Retina (tissue), 1 donor: ENCODE measurements at regions not wholly inside any gene's neighbourhood (a gene's known extent, or its start where the extent isn't known, plus 50 kb on each side); places are given as distances from the start of the nearest gene placed in this dataset.

ENCODE experiments used
- DNase-seq: peaks from one replicate; pipeline ENCODE4 v3.0.0-alpha.2; 2016

GRCh38 chr18:55119434-55119833, 160.2 kb upstream of the CCDC68 start:
- no peak for DNase-seq

DNA sequence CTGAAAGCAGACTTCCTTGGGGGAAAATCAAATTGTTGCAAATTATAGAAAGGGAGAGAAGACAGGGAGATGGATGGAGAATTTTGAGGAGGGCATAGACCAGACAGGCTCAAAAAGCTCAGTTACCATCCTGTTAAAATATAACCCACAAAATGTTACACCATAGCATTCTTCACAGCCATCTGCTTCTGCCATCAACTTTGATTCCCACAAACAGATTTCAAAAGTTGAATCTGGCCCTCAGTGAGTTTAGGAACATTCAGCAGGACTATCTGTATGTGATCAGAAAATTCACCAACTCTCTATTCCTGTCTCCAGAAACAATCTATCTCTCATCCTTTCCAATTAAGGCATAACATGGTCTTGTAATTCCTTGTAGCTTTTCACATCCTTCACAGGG, 159.8 kb upstream of the CCDC68 start:
- no peak for DNase-seq

GRCh38 chr18:55116863-55117262, 157.6 kb upstream of the CCDC68 start:
- DNase-seq, result no peak

DNA sequence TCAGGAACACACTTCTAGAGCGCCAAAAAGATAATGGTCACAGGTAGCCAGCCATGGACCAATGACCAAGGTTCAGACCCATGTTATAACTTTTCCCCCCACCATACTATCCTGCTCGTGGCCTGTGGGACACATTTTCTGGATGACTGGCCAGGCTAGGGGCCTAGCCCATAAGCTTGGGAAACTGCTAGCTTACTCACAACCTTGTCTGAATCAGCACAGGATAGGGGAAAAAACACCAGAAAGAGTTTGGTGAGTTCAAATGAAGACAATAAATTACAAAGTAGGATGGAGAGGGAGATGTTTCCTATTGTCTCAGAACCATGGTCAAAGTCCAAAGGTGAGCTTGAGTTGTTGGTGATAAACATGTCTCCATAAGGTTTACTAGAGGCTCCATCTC, 156.3 kb upstream of the CCDC68 start:
- no peak for DNase-seq

- DNase-seq, result no peak
Observed at GRCh38 chr18:55114876-55115275, 155.6 kb upstream of the CCDC68 start.

- no peak for DNase-seq
Observed at GRCh38 chr18:55113800-55114199, 154.5 kb upstream of the CCDC68 start.

DNA sequence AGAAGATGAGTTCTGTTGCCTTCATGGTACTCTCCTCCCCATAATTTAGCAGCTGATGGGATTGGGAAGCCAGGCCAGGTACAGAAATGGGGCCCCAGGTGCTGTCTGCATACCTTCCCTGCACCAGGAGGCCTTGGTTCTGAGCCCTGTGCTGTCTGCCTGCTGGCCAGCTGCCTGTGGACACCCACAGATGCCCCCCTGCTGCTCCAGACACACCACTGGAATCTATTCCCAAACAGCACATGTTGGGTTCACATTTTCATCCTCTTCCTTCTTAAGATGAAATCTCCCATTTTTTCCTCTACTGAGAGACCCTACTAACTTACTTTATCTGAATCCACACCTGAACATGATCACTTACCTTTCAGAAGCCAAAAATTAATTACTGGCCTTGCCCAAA, 152.0 kb upstream of the CCDC68 start:
- no peak for DNase-seq

- no peak for DNase-seq
Observed at GRCh38 chr18:55110436-55110835, 151.2 kb upstream of the CCDC68 start.

DNA sequence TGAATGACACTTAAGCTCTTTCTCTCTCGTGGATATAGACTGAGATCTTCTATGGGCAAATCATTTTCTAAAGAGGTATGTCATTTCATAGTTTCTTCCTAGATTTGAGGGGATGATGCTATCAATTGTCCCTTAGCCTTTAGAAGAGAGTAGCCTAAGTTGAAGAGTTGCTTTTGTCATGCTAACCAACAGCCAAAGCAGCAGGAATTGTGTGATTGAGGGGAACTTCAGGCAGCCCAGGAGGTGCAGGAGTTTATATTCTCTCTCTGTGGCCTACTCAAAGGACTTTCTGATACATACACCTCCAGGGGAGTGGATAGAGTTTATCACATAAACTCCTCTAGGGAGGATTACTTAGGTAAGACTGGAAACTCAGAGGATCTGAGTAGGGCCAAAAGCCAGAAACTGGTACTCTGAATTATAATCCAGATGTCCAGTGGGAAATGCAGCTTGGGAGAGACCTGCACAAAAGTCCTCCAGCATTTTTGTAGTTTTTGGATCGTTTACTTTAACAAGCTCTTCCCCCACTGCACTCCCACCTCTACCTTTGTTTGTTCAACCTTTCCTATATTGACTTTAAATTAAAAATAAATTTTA, 150.7 kb upstream of the CCDC68 start:
- no peak for DNase-seq

GRCh38 chr18:55106906-55107305, 147.6 kb upstream of the CCDC68 start:
- DNase-seq, result no peak

GRCh38 chr18:55106466-55106865, 147.2 kb upstream of the CCDC68 start:
- DNase-seq, result no peak

DNA sequence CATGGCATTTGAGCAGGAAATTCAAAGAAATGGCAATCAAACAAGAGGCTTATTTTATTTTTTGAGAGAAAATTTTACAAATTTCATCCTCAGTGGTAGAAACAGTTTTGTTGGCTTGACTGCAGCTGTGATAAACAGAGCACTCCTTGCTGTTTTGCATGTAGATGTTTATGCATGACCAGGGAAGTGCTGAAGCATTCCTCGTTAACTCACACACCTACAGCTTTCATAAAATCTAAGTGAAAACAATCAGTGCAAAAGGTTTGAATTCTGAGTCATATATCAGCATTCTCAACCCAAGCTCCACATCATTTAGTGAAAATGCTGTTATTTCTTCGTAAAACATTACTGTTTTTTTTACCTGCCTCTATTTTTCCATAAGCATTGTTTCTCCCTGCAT, 146.6 kb upstream of the CCDC68 start:
- DNase-seq, result no peak

DNA sequence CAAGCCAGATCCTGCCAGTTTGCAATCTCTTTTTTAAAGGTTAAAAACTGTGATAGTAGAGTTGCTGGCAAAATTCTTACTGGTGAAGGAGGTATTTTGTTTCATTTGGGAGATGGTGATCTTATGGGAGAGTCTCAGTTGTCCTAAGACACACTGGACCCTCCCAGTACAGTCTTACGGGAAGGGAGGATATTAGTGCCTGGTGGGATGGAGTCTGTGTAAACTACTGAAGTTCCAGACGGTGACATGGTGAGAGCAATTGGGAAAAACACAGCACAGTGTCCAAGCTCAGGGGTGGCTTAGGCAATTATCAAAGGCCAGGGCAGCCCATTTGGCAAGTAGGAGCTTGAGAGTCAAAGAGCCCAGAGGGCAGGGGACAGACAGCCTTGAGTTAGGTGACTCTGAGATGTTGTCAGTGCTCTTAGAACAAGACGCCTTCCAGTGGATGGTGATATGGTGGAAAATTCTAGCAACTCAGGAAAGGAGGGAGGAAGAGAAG, 143.7 kb upstream of the CCDC68 start:
- no peak for DNase-seq

- DNase-seq, result no peak
Observed at GRCh38 chr18:55102501-55102900, 143.2 kb upstream of the CCDC68 start.

- no peak for DNase-seq
Observed at GRCh38 chr18:55101458-55101824, 142.2 kb upstream of the CCDC68 start.

DNA sequence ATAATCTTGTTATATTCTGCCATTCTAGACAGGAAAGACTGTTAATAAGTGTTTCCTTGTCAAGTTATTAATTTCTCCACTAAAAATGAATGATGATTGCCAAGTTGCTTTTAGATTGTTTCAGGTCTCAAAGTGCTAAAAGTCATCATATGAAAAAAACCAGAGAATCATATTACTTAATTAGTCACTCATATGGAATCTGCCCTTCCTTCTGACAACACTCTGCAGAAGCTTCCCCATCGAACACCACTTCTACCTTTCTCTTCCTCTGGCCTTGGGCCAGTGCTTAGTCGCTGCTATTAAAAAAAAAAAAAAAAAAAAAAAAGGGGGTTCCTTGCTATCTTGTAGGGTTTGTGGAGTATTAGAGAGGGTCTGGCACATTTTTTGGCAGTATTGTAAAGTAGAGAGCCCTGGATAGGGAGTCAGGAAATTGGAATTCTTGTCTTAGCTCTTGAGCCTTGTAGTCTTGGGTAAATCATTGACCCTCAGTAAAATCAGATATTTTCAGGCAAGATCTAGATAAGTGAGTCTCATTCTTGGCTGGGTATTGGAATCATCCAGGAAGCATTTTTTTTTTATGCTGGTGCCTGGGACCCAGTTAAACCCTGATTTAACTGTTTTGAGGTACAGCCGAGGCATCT, 141.7 kb upstream of the CCDC68 start:
- no peak for DNase-seq

GRCh38 chr18:55097456-55098170, 138.4 kb upstream of the CCDC68 start:
- DNase-seq, result peak; percentile 2

- peak; percentile 13 for DNase-seq
Observed at GRCh38 chr18:55096263-55096951, 137.1 kb upstream of the CCDC68 start.

DNA sequence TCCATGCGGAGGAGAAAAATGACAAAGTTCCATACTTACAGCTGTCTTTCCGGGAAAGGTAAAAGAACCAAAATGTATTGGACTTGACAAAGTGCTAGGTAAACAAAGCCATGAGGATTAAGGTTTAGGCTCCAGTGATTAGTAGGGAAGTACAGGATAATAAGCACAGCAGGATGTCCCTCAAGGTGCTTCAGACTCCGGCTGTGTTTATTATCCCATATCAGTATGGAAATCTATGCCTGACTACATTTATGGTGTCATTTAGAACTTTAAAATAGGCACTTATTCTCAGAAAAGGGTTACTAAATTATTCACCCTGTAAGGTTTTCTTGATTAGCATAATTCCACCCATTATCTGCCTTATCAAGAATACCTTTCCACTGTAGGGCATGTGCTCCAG, 136.3 kb upstream of the CCDC68 start:
- no peak for DNase-seq

DNA sequence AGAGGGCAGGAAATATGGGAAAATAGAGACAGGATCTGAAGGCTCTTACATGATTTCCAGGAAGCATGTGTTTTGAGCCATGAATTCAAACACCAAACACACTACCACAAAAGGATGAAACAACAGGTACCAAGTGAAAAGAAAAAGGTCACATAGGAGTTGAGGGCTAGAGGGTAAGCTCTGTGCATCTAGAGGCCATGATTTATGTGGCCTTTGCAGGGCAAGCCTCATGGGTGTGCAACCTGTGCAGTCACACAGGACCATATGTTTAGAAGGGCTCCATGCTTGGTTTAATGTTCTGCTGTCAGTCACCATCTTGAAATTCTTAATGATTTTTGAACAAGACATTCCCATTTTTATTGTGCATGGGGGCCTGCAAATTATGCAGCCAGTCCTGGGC, 134.5 kb upstream of the CCDC68 start:
- no peak for DNase-seq

GRCh38 chr18:55093295-55093694, 134.0 kb upstream of the CCDC68 start:
- DNase-seq, result no peak

DNA sequence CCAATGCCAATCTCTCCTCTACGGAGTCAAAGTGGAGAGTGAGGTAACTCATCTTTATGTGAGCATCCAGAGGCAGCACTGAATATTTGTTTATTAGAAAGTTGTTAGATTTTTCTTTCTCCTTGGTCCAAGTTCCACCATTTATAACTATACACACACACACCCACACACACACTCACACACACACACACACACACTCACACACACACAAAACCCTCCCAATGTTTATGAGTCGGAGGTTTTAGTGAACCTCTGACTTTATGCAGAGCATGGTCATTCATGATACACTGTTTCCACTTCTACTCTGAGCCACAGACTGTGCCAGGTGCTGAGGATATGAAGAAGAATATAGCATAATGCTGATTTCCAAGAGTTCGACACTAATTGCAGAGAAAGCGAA, 132.9 kb upstream of the CCDC68 start:
- no peak for DNase-seq

GRCh38 chr18:55090564-55091188, 131.4 kb upstream of the CCDC68 start:
- no peak for DNase-seq
